HepG2 (cell line): ENCODE measurements at regions not wholly inside any gene's neighbourhood (a gene's known extent, or its start where the extent isn't known, plus 50 kb on each side); places are given as distances from the start of the nearest gene placed in this dataset.

Experiments
- ATAC-seq: fragments of 200-7000 bp; cut with Tn5 transposase; 3 replicates; pipeline ENCODE4 v1.9.1; 2020; ENCODE audit warnings: mild to moderate bottlenecking, moderate library complexity
- BruUV-seq: library from RNA; stranded (reverse); fragments of 400-500 nt; replicated peaks from 2 replicates; lab custom pipeline; 2021; lab: Mats Ljungman, UMichigan
- CTCF ChIA-PET: fragments of 300-600 bp; formaldehyde crosslinking; extraction: SDS; loops from one replicate; lab custom pipeline; 2021; ENCODE audit warnings: low total read pairs, inconsistent platforms, low intra/inter-chr PET ratio; lab: Yijun Ruan, JAX
- POLR2A ChIA-PET: fragments of 350-600 bp; sonication (Branson Sonifier 250); formaldehyde crosslinking; loops from one replicate; lab custom pipeline; 2020; ENCODE audit warnings: antibody characterized with exemption, inconsistent platforms; lab: Yijun Ruan, JAX
- DNase-seq: peaks from one replicate; pipeline ENCODE4 v3.0.0-alpha.2; 2015; ENCODE audit warnings: low spot score
- FAIRE-seq: peaks from 3 replicates; lab custom pipeline; 2011; peaks lifted over from hg19 to GRCh38; lab: Jason Lieb, UNC
- H2AFZ ChIP-seq: one replicate; pipeline ENCODE4 v1.6.1; 2011; ENCODE audit warnings: low read length, inconsistent platforms
- H3K27ac ChIP-seq: fragments of 300-600 bp; 3 replicates; pipeline ENCODE4 v1.8.0; 2011; ENCODE audit warnings: mixed run types, mild to moderate bottlenecking, mixed read lengths, low read length, inconsistent platforms; ENCODE audit not compliant: insufficient read depth; ENCODE audit errors: extremely low read length
- H3K27me3 ChIP-seq, 2 experiments: fragments of 200-600 bp in 1 of 2; 2 replicates in 1 of 2; 3 replicates in 1 of 2; pipeline versions ENCODE4 v1.6.0 to v1.8.0; 2011; ENCODE audit warnings: low read length in 2 of 2, mild to moderate bottlenecking in 2 of 2, moderate library complexity in 2 of 2, inconsistent platforms in 1 of 2; ENCODE audit not compliant: insufficient read depth in 2 of 2, control insufficient read depth in 1 of 2
- H3K36me3 ChIP-seq, 2 experiments: fragments of 200-600 bp in 1 of 2; replicated peaks in 1 of 2; 2 replicates in 1 of 2; 3 replicates in 1 of 2; pipeline versions ENCODE4 v1.5.1 to v1.8.0; 2011; ENCODE audit warnings: low read length in 2 of 2, inconsistent platforms in 1 of 2; ENCODE audit not compliant: insufficient read depth in 2 of 2, control insufficient read depth in 1 of 2
- H3K4me1 ChIP-seq: 2 replicates; pipeline ENCODE4 v1.5.1; 2012; ENCODE audit warnings: low read length, inconsistent platforms; ENCODE audit not compliant: insufficient read depth
- H3K4me2 ChIP-seq: 2 replicates; pipeline ENCODE4 v1.6.0; 2011; ENCODE audit warnings: low read depth, low read length, inconsistent platforms
- H3K4me3 ChIP-seq, 3 experiments: fragments of 200-600 bp in 1 of 3; sonication (generic), shearing (Covaris generic) in 1 of 3; replicated peaks in 1 of 3; 2 replicates each; pipeline ENCODE4 v1.5.1; 2011 to 2016; ENCODE audit warnings: low read length in 3 of 3, inconsistent platforms in 2 of 3, low read depth in 2 of 3, mild to moderate bottlenecking in 2 of 3, control low read depth in 1 of 3, mixed read lengths in 1 of 3; ENCODE audit not compliant: insufficient read depth in 1 of 3
- H3K79me2 ChIP-seq: one replicate; pipeline ENCODE4 v1.6.1; 2011; ENCODE audit warnings: low read length, inconsistent platforms; ENCODE audit not compliant: insufficient read depth
- H3K9ac ChIP-seq: 2 replicates; pipeline ENCODE4 v1.6.0; 2011; ENCODE audit warnings: mild to moderate bottlenecking, low read depth, low read length, inconsistent platforms; ENCODE audit not compliant: insufficient read depth
- H3K9me3 ChIP-seq: 2 replicates; pipeline ENCODE4 v1.5.1; 2012; ENCODE audit warnings: mild to moderate bottlenecking, low read length
- H4K20me1 ChIP-seq: 2 replicates; pipeline ENCODE4 v1.6.0; 2011; ENCODE audit warnings: inconsistent platforms, mild to moderate bottlenecking, low read length, moderate library complexity; ENCODE audit not compliant: insufficient read depth
- CHD4 ChIP-seq: fragments of 200-600 bp; sonication (generic); IDR thresholded peaks from 2 replicates; pipeline ENCODE4 v1.7.0; 2017; ENCODE audit warnings: mild to moderate bottlenecking, low read length, borderline replicate concordance
- HNF4G ChIP-seq, 2 experiments: sonication (generic) in 1 of 2; formaldehyde crosslinking in 1 of 2; IDR thresholded peaks; 2 replicates each; pipeline versions ENCODE4 v1.4.0 to v1.6.1; 2011 to 2020; ENCODE audit warnings: borderline replicate concordance in 2 of 2, low read depth in 2 of 2, mild to moderate bottlenecking in 2 of 2, low read length in 1 of 2, missing genetic modification reagents in 1 of 2, moderate library complexity in 1 of 2
- NPAS2 ChIP-seq: sonication (generic); formaldehyde crosslinking; IDR thresholded peaks from 2 replicates; pipeline ENCODE4 v1.8.0; 2022; ENCODE audit warnings: mild to moderate bottlenecking, missing genetic modification reagents, borderline replicate concordance
- NR2F2 ChIP-seq: IDR thresholded peaks from 2 replicates; pipeline ENCODE4 v1.6.1; 2012; ENCODE audit warnings: low read depth, inconsistent platforms, borderline replicate concordance
- PRMT3 ChIP-seq: sonication (generic); formaldehyde crosslinking; IDR thresholded peaks from 2 replicates; pipeline ENCODE4 v1.8.1; 2022; ENCODE audit warnings: low read depth, mild to moderate bottlenecking, moderate library complexity, missing genetic modification reagents, borderline replicate concordance
- SALL2 ChIP-seq: sonication (generic); formaldehyde crosslinking; IDR thresholded peaks from 2 replicates; pipeline ENCODE4 v1.8.1; 2023; ENCODE audit warnings: mild to moderate bottlenecking, missing genetic modification reagents, inconsistent platforms
- SNAPC2 ChIP-seq: sonication (generic); formaldehyde crosslinking; IDR thresholded peaks from 2 replicates; pipeline ENCODE4 v1.8.1; 2022; ENCODE audit warnings: mild to moderate bottlenecking, missing genetic modification reagents
- TARDBP ChIP-seq: sonication (generic); formaldehyde crosslinking; IDR thresholded peaks from 2 replicates; pipeline ENCODE4 v1.8.0; 2022; ENCODE audit warnings: mild to moderate bottlenecking, missing genetic modification reagents
- ZNF570 ChIP-seq: sonication (generic); formaldehyde crosslinking; IDR thresholded peaks from 2 replicates; pipeline ENCODE4 v1.4.0; 2020; ENCODE audit warnings: mild to moderate bottlenecking, missing genetic modification reagents, borderline replicate concordance
- WGBS: methylation state at CpG from one replicate; pipeline ENCODE4 v1.1.6; 2017; ENCODE audit warnings: low lambda C conversion rate; 5-methylcytosine and 5-hydroxymethylcytosine counted together
- in situ Hi-C: cut with HindIII; loops from 2 replicates; pipeline ENCODE4 v1.10.0; 2017; ENCODE audit warnings: low pct_unique_long_range_greater_than_20kb; ENCODE audit not compliant: extremely low pct_ligation_motif_present
- intact Hi-C: fragments of 100-400 bp; cut with micrococcal nuclease; formaldehyde crosslinking; loops from one replicate; pipeline ENCODE4 v1.10.0; 2022; ENCODE audit not compliant: unreplicated experiment
- TF ChIP-seq, protein P1 (sequence below): sonication (generic); formaldehyde crosslinking; IDR thresholded peaks from 2 replicates; pipeline ENCODE4 v1.4.0; 2020; ENCODE audit warnings: missing genetic modification reagents, borderline replicate concordance
- TF ChIP-seq, protein P2 (sequence below): IDR thresholded peaks from 2 replicates; pipeline ENCODE4 v1.6.1; 2016; ENCODE audit warnings: control low read depth
- TF ChIP-seq, protein P3 (sequence below): sonication (generic); formaldehyde crosslinking; IDR thresholded peaks from 2 replicates; pipeline ENCODE4 v1.4.0; 2020; ENCODE audit warnings: missing genetic modification reagents
- TF ChIP-seq, protein P4 (sequence below): sonication (generic); formaldehyde crosslinking; IDR thresholded peaks from 2 replicates; pipeline ENCODE4 v1.4.0; 2020; ENCODE audit warnings: missing genetic modification reagents

DNA sequence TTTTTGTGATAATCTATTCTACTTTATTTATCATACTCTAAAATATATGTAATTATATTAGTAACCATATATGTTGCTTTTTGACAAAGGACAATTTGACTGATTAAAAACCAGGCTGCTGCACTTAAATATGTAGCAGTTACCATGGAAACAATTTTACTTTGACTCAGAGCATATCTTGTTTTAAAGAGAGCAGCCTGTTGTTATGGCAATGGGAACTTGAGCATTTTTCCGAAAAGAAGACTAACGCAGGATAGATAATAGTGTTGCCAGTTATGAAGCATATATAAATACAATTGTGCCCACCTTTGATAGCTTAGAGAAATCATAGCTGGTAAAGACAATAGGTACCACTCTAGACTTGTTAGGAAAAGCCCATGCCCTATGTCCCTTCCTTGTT, 283.0 kb downstream of the GASK1B start:
- Histone ChIP-seq H4K20me1 (no peaks in the 10 kb centered on the region), H3K27me3 (no peaks in the 10 kb centered on the region), H3K27ac (no peak overlapping the region), H3K36me3 (no peaks in the 10 kb centered on the region), H3K4me3 (no peak overlapping the region), H3K4me2 (no peak overlapping the region), H2AFZ (no peak overlapping the region), H3K9ac (no peak overlapping the region)
- POLR2A ChIA-PET = no interaction called here
- intact Hi-C loops = no loop called here
- DNase-seq = no peak
- TF ChIP-seq ZNF570 (CRISPR knock-in tag) (no peak), SNAPC2 (CRISPR knock-in tag) (no peak), TARDBP (CRISPR knock-in tag) (no peak), PRMT3 (CRISPR knock-in tag) (no peak), NPAS2 (no peak), NR2F2 (no peak), SALL2 (CRISPR knock-in tag) (no peak), HNF4G (IDR thresholded peaks at IDR 0.05; ENCODE audit: borderline replicate concordance, low read depth, low read length) (no peak), HNF4G (CRISPR knock-in tag; IDR thresholded peaks at IDR 0.05; ENCODE audit: borderline replicate concordance, low read depth) (no peak), CHD4 (no peak)
- TF ChIP-seq, protein P1, sequence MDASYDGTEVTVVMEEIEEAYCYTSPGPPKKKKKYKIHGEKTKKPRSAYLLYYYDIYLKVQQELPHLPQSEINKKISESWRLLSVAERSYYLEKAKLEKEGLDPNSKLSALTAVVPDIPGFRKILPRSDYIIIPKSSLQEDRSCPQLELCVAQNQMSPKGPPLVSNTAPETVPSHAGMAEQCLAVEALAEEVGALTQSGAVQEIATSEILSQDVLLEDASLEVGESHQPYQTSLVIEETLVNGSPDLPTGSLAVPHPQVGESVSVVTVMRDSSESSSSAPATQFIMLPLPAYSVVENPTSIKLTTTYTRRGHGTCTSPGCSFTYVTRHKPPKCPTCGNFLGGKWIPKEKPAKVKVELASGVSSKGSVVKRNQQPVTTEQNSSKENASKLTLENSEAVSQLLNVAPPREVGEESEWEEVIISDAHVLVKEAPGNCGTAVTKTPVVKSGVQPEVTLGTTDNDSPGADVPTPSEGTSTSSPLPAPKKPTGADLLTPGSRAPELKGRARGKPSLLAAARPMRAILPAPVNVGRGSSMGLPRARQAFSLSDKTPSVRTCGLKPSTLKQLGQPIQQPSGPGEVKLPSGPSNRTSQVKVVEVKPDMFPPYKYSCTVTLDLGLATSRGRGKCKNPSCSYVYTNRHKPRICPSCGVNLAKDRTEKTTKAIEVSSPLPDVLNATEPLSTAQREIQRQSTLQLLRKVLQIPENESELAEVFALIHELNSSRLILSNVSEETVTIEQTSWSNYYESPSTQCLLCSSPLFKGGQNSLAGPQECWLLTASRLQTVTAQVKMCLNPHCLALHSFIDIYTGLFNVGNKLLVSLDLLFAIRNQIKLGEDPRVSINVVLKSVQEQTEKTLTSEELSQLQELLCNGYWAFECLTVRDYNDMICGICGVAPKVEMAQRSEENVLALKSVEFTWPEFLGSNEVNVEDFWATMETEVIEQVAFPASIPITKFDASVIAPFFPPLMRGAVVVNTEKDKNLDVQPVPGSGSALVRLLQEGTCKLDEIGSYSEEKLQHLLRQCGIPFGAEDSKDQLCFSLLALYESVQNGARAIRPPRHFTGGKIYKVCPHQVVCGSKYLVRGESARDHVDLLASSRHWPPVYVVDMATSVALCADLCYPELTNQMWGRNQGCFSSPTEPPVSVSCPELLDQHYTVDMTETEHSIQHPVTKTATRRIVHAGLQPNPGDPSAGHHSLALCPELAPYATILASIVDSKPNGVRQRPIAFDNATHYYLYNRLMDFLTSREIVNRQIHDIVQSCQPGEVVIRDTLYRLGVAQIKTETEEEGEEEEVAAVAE = no peak
- TF ChIP-seq, protein P2, sequence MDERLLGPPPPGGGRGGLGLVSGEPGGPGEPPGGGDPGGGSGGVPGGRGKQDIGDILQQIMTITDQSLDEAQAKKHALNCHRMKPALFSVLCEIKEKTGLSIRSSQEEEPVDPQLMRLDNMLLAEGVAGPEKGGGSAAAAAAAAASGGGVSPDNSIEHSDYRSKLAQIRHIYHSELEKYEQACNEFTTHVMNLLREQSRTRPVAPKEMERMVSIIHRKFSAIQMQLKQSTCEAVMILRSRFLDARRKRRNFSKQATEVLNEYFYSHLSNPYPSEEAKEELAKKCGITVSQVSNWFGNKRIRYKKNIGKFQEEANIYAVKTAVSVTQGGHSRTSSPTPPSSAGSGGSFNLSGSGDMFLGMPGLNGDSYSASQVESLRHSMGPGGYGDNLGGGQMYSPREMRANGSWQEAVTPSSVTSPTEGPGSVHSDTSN = no peak
- TF ChIP-seq, protein P3, sequence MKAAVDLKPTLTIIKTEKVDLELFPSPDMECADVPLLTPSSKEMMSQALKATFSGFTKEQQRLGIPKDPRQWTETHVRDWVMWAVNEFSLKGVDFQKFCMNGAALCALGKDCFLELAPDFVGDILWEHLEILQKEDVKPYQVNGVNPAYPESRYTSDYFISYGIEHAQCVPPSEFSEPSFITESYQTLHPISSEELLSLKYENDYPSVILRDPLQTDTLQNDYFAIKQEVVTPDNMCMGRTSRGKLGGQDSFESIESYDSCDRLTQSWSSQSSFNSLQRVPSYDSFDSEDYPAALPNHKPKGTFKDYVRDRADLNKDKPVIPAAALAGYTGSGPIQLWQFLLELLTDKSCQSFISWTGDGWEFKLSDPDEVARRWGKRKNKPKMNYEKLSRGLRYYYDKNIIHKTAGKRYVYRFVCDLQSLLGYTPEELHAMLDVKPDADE = no peak
- TF ChIP-seq, protein P4, sequence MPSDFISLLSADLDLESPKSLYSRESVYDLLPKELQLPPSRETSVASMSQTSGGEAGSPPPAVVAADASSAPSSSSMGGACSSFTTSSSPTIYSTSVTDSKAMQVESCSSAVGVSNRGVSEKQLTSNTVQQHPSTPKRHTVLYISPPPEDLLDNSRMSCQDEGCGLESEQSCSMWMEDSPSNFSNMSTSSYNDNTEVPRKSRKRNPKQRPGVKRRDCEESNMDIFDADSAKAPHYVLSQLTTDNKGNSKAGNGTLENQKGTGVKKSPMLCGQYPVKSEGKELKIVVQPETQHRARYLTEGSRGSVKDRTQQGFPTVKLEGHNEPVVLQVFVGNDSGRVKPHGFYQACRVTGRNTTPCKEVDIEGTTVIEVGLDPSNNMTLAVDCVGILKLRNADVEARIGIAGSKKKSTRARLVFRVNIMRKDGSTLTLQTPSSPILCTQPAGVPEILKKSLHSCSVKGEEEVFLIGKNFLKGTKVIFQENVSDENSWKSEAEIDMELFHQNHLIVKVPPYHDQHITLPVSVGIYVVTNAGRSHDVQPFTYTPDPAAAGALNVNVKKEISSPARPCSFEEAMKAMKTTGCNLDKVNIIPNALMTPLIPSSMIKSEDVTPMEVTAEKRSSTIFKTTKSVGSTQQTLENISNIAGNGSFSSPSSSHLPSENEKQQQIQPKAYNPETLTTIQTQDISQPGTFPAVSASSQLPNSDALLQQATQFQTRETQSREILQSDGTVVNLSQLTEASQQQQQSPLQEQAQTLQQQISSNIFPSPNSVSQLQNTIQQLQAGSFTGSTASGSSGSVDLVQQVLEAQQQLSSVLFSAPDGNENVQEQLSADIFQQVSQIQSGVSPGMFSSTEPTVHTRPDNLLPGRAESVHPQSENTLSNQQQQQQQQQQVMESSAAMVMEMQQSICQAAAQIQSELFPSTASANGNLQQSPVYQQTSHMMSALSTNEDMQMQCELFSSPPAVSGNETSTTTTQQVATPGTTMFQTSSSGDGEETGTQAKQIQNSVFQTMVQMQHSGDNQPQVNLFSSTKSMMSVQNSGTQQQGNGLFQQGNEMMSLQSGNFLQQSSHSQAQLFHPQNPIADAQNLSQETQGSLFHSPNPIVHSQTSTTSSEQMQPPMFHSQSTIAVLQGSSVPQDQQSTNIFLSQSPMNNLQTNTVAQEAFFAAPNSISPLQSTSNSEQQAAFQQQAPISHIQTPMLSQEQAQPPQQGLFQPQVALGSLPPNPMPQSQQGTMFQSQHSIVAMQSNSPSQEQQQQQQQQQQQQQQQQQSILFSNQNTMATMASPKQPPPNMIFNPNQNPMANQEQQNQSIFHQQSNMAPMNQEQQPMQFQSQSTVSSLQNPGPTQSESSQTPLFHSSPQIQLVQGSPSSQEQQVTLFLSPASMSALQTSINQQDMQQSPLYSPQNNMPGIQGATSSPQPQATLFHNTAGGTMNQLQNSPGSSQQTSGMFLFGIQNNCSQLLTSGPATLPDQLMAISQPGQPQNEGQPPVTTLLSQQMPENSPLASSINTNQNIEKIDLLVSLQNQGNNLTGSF (CRISPR knock-in tag) = no peak
- TF ChIP-seq, all 625 proteins: peak for 0
- Histone ChIP-seq H3K4me1 (no peaks in the 10 kb centered on the region), H3K9me3 (no peaks in the 10 kb centered on the region), H3K79me2 (no peaks in the 10 kb centered on the region)
- ATAC-seq = no peak
- 91% methylated on average over 2 of the region's 2 CpGs for WGBS
- no peak for FAIRE-seq
- no TSS peak for BruUV-seq
- CTCF ChIA-PET = no interaction called here
- in situ Hi-C loops = no loop called here
